Astrocyte of the spinal cord (primary cell): ENCODE measurements at regions not wholly inside any gene's neighbourhood (a gene's known extent, or its start where the extent isn't known, plus 50 kb on each side); places are given as distances from the start of the nearest gene placed in this dataset.

Source experiments
- DNase-seq: peaks from one replicate; pipeline ENCODE4 v3.0.0; 2011; ENCODE audit warnings: low read depth, low spot score
- H3K4me3 ChIP-seq: 2 replicates; pipeline ENCODE4 v1.5.1; 2011; ENCODE audit warnings: low read depth, mild to moderate bottlenecking, low read length, moderate library complexity
- in situ Hi-C: cut with HindIII; loops from 2 replicates; pipeline ENCODE4 v1.10.0; 2017; ENCODE audit warnings: low sequenced_read_pairs
- TF ChIP-seq, protein P1 (sequence below): IDR thresholded peaks from 2 replicates; pipeline ENCODE4 v1.5.1; 2012; ENCODE audit warnings: low read depth, mild to moderate bottlenecking, low read length, inconsistent platforms

DNA sequence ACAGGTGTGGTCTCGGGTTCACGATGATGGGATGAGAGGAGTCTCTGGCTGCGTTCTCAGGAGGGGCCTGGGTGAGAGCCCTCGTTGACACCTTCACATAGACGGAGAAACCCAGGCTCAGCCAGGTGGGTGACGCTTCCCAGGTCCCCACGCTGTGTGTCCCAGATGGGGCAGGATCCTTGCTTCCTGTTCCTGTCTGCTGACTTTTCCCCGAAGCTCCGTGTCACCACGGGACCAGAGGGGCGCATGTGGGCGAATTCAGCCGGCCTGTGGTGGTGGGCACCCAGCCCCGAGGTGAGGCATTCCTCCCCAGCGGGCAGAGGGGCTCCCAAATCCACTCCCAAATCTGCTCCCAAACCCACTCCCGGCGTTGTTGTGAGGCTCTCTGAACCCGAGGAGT, 732.8 kb downstream of the BRD1 start:
- TF ChIP-seq, protein P1, sequence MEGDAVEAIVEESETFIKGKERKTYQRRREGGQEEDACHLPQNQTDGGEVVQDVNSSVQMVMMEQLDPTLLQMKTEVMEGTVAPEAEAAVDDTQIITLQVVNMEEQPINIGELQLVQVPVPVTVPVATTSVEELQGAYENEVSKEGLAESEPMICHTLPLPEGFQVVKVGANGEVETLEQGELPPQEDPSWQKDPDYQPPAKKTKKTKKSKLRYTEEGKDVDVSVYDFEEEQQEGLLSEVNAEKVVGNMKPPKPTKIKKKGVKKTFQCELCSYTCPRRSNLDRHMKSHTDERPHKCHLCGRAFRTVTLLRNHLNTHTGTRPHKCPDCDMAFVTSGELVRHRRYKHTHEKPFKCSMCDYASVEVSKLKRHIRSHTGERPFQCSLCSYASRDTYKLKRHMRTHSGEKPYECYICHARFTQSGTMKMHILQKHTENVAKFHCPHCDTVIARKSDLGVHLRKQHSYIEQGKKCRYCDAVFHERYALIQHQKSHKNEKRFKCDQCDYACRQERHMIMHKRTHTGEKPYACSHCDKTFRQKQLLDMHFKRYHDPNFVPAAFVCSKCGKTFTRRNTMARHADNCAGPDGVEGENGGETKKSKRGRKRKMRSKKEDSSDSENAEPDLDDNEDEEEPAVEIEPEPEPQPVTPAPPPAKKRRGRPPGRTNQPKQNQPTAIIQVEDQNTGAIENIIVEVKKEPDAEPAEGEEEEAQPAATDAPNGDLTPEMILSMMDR = no peak
- in situ Hi-C loops = no loop called here

DNA sequence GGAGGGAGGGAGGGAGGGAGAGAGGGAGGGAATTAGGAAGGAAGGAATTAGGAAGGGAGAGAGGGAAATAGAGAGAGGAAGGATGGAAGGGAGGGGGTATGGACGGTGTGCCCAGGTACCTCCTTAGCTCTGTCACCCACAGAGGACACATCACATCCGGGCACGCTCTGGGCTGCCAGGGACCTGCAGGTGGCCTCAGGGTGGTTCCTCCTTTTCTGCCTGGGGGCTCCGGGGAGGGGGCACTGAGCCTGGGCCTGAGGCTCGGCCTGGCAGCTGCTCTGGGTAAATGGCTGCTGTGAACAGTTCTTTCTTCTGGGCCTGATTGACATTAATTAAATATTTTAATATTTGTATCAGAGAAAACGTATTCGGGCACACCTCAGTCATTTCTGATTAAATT, 733.5 kb downstream of the BRD1 start:
- no peak overlapping the region for H3K4me3 ChIP-seq
- in situ Hi-C loops = no loop called here
- TF ChIP-seq, protein P1 = no peak
- DNase-seq = no peak

More for the DNA sequence above, 732.8 kb downstream of the BRD1 start:
- no peak overlapping the region for H3K4me3 ChIP-seq
- no peak for DNase-seq

DNA sequence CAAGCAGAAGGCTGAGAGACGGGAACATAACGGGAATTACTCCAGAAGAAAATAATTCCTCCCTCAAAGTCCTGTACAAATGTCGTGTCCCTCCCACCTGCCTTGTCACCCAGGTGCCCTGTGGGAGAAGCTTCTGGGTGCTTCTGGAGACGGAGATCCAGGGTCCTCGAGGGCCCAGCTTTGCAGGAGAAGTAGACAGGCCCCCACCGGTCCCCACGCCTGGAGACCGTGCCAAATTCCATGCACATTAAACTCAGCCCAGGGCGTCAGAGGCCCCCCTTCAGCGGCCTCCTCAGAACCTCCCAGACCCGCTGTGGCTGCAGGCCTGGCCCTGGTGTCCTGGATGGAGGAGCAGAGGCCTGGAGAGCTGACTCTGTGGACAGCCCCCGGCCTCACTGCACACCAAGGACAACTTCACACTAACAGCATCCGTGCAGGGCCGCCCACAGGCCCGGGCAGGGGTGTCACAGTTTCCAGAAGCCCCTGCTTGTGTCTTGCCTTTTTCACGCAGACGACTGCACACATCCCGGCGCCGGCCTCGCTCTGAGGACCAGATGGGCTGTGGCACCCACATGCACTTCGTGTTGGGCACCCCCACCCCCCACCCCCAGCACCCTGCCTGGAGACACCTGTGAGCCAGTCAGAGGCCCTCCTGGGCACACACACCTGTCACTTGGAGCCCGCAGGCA, 734.3 kb downstream of the BRD1 start:
- TF ChIP-seq, protein P1 = no peak
- in situ Hi-C loops = no loop called here
- H3K4me3 ChIP-seq = no peak overlapping the region
- no peak for DNase-seq

DNA sequence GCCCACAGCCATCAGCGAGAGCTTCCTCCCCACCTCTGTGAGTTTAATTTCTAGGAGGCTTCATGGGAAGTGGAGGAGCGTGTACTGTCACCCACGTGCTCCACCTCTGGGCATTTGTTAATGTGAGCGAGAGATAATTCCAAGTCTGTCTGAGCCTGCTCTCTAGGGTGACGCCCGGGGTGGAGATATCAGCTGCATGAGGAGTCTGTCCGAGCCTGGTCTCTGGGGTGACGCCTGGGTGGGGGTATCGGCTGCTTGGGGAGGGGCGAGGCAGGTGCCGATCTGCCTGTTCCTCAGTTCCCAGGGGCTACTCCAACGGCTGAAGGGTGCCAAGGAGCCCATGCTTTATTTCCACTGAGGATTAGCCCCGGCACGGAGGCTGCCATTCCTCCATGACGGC, 735.0 kb downstream of the BRD1 start:
- in situ Hi-C loops = no loop called here
- H3K4me3 ChIP-seq = no peak overlapping the region
- TF ChIP-seq, protein P1 = no peak
- DNase-seq = no peak

DNA sequence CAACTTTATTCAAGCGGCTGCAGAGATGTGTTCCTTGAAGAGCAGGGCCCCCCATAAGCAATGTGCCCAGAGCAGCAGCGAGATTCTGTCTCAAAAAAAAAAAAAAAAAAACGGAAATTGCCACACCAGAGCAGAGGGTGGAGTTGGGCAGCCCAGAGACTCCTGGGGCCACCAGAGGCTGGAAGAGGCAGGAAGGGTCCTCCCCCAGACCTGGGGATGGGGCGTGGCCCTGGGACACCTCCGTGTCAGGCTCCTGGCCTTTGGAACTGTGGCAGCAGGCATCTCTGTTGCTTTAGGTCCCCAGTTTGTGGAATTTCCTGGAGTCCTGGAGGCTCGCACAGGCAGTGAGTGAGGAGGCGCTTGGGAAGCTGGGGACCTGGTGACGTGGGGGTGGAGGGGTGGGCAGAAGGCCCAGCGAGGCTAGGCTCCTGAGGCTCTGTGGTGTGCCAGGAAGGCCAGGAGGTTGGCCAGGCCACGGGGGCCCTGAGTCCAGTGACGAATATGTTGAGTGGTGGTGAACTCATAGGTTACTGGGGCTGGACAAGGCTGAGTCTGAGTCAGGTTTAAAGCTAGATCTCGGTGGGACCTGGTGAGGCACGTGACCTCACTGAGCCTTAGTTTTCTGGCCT, 735.6 kb downstream of the BRD1 start:
- TF ChIP-seq, protein P1 = no peak
- DNase-seq = no peak
- in situ Hi-C loops = no loop called here
- H3K4me3 ChIP-seq = no peak overlapping the region

DNA sequence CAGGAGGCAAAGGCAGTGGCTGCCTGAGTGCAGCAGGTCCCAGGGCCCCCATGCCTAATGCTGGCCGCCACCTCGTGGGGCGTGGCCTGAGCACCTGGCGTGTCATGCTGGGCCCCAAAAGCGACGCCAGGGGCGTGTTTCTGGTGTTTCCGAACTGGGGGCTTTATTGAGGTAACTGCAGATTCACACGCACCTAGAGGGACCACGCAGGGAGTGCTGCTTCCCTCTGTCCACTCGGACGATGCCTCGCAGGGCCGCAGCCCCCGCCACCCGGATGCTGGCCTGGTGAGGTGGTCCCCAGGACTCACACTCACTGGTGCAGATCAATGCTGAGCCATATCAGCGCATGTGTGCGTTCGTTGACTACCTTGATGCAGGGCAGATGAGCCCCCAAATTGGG, 736.2 kb downstream of the BRD1 start:
- no peak overlapping the region for H3K4me3 ChIP-seq
- DNase-seq = no peak
- in situ Hi-C loops = no loop called here
- TF ChIP-seq, protein P1 = no peak

DNA sequence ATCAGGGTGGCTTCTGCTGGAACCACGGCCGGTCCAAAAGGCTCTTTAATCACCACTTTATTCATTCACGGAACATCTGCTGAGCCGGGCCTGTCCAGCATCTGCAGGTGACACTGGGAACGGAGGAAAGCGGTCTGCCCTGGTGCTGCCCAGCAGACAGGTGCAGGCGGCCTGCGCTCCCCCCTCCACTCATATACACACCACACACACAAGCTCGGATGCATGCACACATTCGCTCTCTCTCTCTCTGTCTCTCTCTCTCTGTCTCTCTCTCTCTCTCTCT, 736.9 kb downstream of the BRD1 start:
- in situ Hi-C loops = no loop called here
- TF ChIP-seq, protein P1 = no peak
- no peak overlapping the region for H3K4me3 ChIP-seq
- no peak for DNase-seq
